ENCODE measurements at regions not wholly inside any gene's neighbourhood (a gene's known extent, or its start where the extent isn't known, plus 50 kb on each side); places are given as distances from the start of the nearest gene placed in this dataset.
A peak's percentile ranks its signal among the peaks of the same experiment; 100 is the strongest.

- Mint-ChIP-seq H3K36me3 (ENCODE audit: low read depth) (no peaks in the 10 kb centered on the region), H3K4me1 (peaks cover 5% of the 10 kb centered on the region), H3K9me3 (no peaks in the 10 kb centered on the region), H3K27me3 (ENCODE audit: low read depth) (peaks cover 15% of the 10 kb centered on the region), H3K27ac (ENCODE audit: unreplicated experiment) (peak overlapping the region; percentile 58), H3K4me3 (no peak overlapping the region)
- TF ChIP-seq CTCF (conservative IDR thresholded peaks at IDR 0.05), result peak; percentile 45
- DNase-seq (ENCODE audit: low read depth, low spot score), result peak; percentile 4
Observed at GRCh38 chr5:174837919-174838902, 113.8 kb downstream of the MSX2 start.

- Mint-ChIP-seq H3K27me3 (ENCODE audit: low read depth) (peaks cover 25% of the 10 kb centered on the region), H3K4me3 (no peak overlapping the region), H3K9me3 (no peaks in the 10 kb centered on the region), H3K27ac (ENCODE audit: unreplicated experiment) (no peak overlapping the region), H3K36me3 (ENCODE audit: low read depth) (no peaks in the 10 kb centered on the region), H3K4me1 (no peaks in the 10 kb centered on the region)
- TF ChIP-seq CTCF (conservative IDR thresholded peaks at IDR 0.05), result no peak
- DNase-seq (ENCODE audit: low read depth, low spot score), result no peak
Observed at GRCh38 chr5:174834081-174834480, 109.7 kb downstream of the MSX2 start.

GRCh38 chr5:174832811-174833210 is 108.4 kb downstream of the MSX2 start:
- no peak for TF ChIP-seq CTCF (conservative IDR thresholded peaks at IDR 0.05)
- peaks cover 25% of the 10 kb centered on the region for H3K27me3 Mint-ChIP-seq (ENCODE audit: low read depth)
- no peaks in the 10 kb centered on the region for H3K4me1 Mint-ChIP-seq
- no peak overlapping the region for H3K27ac Mint-ChIP-seq (ENCODE audit: unreplicated experiment)
- no peaks in the 10 kb centered on the region for H3K36me3 Mint-ChIP-seq (ENCODE audit: low read depth)
- DNase-seq (ENCODE audit: low read depth, low spot score), result no peak
- H3K9me3 Mint-ChIP-seq, result no peaks in the 10 kb centered on the region
- H3K4me3 Mint-ChIP-seq, result no peak overlapping the region

- H3K27ac Mint-ChIP-seq (ENCODE audit: unreplicated experiment), result no peak overlapping the region
- peaks cover 22% of the 10 kb centered on the region for H3K27me3 Mint-ChIP-seq (ENCODE audit: low read depth)
- H3K9me3 Mint-ChIP-seq, result no peaks in the 10 kb centered on the region
- no peak for DNase-seq (ENCODE audit: low read depth, low spot score)
- no peaks in the 10 kb centered on the region for H3K36me3 Mint-ChIP-seq (ENCODE audit: low read depth)
- no peak overlapping the region for H3K4me3 Mint-ChIP-seq
- no peak for TF ChIP-seq CTCF (conservative IDR thresholded peaks at IDR 0.05)
- H3K4me1 Mint-ChIP-seq, result no peaks in the 10 kb centered on the region
Observed at GRCh38 chr5:174832025-174832424, 107.6 kb downstream of the MSX2 start.

GRCh38 chr5:174831031-174831660 is 106.8 kb downstream of the MSX2 start:
- Mint-ChIP-seq H3K4me3 (no peak overlapping the region), H3K9me3 (no peaks in the 10 kb centered on the region), H3K27ac (ENCODE audit: unreplicated experiment) (no peak overlapping the region), H3K27me3 (ENCODE audit: low read depth) (peaks cover 22% of the 10 kb centered on the region), H3K36me3 (ENCODE audit: low read depth) (no peaks in the 10 kb centered on the region), H3K4me1 (no peaks in the 10 kb centered on the region)
- no peak for TF ChIP-seq CTCF (conservative IDR thresholded peaks at IDR 0.05)
- DNase-seq (ENCODE audit: low read depth, low spot score), result no peak

Data from neural crest cell (in vitro differentiated cells).